A673 (cell line): ENCODE measurements at regions not wholly inside any gene's neighbourhood (a gene's known extent, or its start where the extent isn't known, plus 50 kb on each side); places are given as distances from the start of the nearest gene placed in this dataset.

ENCODE experiments used
- BruUV-seq: library from RNA; stranded (reverse); fragments of 400-500 nt; replicated peaks from 2 replicates; lab custom pipeline; 2021; lab: Mats Ljungman, UMichigan
- CTCF ChIA-PET: fragments of 300-600 bp; sonication (Branson Sonifier 250); formaldehyde crosslinking; loops from one replicate; lab custom pipeline; 2022; ENCODE audit warnings: antibody characterized with exemption; lab: Charles Lee
- POLR2A ChIA-PET: fragments of 300-600 bp; sonication (Branson Sonifier 250); formaldehyde crosslinking; loops from one replicate; lab custom pipeline; 2022; ENCODE audit warnings: antibody characterized with exemption; ENCODE audit not compliant: low non-redundant PET; lab: Charles Lee
- DNase-seq: peaks from one replicate; pipeline ENCODE4 v3.0.0-alpha.2; 2015; ENCODE audit warnings: low spot score
- H3K27ac ChIP-seq: fragments of 200-600 bp; sonication (generic); 2 replicates; pipeline ENCODE4 v1.5.1; 2016; ENCODE audit warnings: mixed run types, low read depth, mild to moderate bottlenecking, mixed read lengths, antibody characterized with exemption, low read length; ENCODE audit not compliant: poor library complexity, severe bottlenecking
- H3K27me3 ChIP-seq: fragments of 200-600 bp; sonication (generic); replicated peaks from 2 replicates; pipeline ENCODE4 v1.6.1; 2017; ENCODE audit warnings: mixed run types, low read depth, mild to moderate bottlenecking, mixed read lengths, antibody characterized with exemption, low read length; ENCODE audit not compliant: insufficient read depth, poor library complexity
- H3K36me3 ChIP-seq: fragments of 200-600 bp; sonication (generic); 2 replicates; pipeline ENCODE4 v1.6.1; 2016; ENCODE audit warnings: mixed run types, mild to moderate bottlenecking, mixed read lengths, antibody characterized with exemption, low read length; ENCODE audit not compliant: insufficient read depth, poor library complexity, severe bottlenecking
- H3K4me1 ChIP-seq: fragments of 200-600 bp; sonication (generic); 2 replicates; pipeline ENCODE4 v1.6.1; 2017; ENCODE audit warnings: mixed run types, mild to moderate bottlenecking, mixed read lengths, antibody characterized with exemption, low read length; ENCODE audit not compliant: insufficient read depth, poor library complexity, severe bottlenecking
- H3K4me3 ChIP-seq: fragments of 200-600 bp; sonication (generic); 2 replicates; pipeline ENCODE4 v1.5.1; 2016; ENCODE audit warnings: low read depth, mixed run types, mild to moderate bottlenecking, mixed read lengths, low read length; ENCODE audit not compliant: poor library complexity, severe bottlenecking
- H3K9me3 ChIP-seq: fragments of 200-600 bp; sonication (generic); 2 replicates; pipeline ENCODE4 v1.6.1; 2016; ENCODE audit warnings: mixed run types, low read depth, mild to moderate bottlenecking, mixed read lengths, antibody characterized with exemption, low read length; ENCODE audit not compliant: poor library complexity, severe bottlenecking
- EZH2 ChIP-seq: fragments of 200-600 bp; sonication (generic); IDR thresholded peaks from 2 replicates; pipeline ENCODE4 v1.6.1; 2017; ENCODE audit warnings: borderline replicate concordance, low read depth, mild to moderate bottlenecking, mixed read lengths, antibody characterized with exemption, low read length; ENCODE audit not compliant: poor library complexity, severe bottlenecking
- intact Hi-C: fragments of 100-400 bp; cut with micrococcal nuclease; formaldehyde crosslinking; loops from one replicate; pipeline ENCODE4 v1.10.0; 2022; ENCODE audit not compliant: unreplicated experiment
- TF ChIP-seq, protein P1 (sequence below): fragments of 300-800, 200-600 bp; sonication (generic); conservative IDR thresholded peaks from 2 replicates; pipeline ENCODE4 v1.5.1; 2017; ENCODE audit warnings: low read depth, mild to moderate bottlenecking, antibody characterized with exemption, low read length, moderate library complexity, mixed read lengths

DNA sequence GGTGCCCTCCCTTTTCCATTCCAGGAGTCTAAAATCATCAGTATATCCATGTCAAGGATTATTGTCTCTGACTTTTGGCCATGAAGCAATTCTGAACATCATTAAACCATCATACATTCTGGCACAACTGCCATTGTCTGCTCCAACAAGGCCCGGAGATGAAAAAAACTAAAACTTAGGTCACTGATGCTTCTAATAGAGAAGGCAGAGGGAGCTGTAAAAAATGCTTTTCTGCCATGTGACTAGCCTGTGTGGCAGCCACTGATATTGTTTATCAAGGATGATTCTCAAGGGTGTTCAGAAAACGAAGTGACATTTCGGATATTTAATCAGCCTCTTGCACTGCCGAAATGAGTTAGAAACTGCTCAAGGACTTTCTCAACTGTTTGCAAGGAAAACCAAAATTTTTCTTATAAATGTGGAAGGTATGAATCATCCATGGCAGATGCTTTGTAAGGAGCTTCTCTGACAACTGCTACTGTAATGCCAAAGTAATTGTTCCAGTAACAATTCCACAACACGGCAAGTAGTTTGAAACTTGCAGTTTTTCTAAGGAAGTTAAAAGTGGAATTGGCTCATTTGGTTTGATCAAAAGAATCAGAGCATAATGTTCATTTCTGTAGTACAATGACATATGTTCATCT, 1076.5 kb upstream of the FLRT2 start:
- Histone ChIP-seq H3K27ac (no peak overlapping the region), H3K4me3 (no peak overlapping the region), H3K27me3 (no peaks in the 10 kb centered on the region), H3K36me3 (no peaks in the 10 kb centered on the region), H3K9me3 (no peaks in the 10 kb centered on the region), H3K4me1 (no peaks in the 10 kb centered on the region)
- BruUV-seq = no TSS peak
- TF ChIP-seq, protein P1, sequence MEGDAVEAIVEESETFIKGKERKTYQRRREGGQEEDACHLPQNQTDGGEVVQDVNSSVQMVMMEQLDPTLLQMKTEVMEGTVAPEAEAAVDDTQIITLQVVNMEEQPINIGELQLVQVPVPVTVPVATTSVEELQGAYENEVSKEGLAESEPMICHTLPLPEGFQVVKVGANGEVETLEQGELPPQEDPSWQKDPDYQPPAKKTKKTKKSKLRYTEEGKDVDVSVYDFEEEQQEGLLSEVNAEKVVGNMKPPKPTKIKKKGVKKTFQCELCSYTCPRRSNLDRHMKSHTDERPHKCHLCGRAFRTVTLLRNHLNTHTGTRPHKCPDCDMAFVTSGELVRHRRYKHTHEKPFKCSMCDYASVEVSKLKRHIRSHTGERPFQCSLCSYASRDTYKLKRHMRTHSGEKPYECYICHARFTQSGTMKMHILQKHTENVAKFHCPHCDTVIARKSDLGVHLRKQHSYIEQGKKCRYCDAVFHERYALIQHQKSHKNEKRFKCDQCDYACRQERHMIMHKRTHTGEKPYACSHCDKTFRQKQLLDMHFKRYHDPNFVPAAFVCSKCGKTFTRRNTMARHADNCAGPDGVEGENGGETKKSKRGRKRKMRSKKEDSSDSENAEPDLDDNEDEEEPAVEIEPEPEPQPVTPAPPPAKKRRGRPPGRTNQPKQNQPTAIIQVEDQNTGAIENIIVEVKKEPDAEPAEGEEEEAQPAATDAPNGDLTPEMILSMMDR = no peak
- TF ChIP-seq EZH2 = no peak
- CTCF ChIA-PET = no interaction called here
- DNase-seq = no peak
- POLR2A ChIA-PET = no interaction called here
- intact Hi-C loops = no loop called here

DNA sequence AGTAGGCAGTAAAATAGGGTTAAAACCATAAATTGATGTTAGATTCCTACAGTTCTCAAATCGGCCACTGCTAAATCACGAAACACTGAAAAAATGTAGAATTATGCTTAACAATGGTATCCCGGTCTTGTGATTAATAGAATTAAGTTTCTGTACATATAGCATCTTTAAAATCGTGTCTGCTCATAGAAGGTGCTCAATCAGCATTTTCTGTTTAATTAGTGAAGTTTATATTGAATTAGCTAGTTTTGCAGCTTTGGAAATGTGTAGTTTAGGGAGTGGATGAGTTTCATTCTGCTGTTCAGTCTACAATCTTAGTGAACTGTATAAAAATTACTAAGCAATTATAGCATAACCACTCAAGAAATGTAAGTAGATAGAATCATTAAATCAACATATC, 1075.8 kb upstream of the FLRT2 start:
- H3K4me1 ChIP-seq = no peaks in the 10 kb centered on the region
- H3K4me3 ChIP-seq = no peak overlapping the region
- H3K9me3 ChIP-seq = no peaks in the 10 kb centered on the region
- intact Hi-C loops = no loop called here
- no peak for DNase-seq
- BruUV-seq = no TSS peak
- no peak for TF ChIP-seq EZH2
- TF ChIP-seq, protein P1 = no peak
- ChIA-PET CTCF (no interaction called here), POLR2A (no interaction called here)
- H3K36me3 ChIP-seq = no peaks in the 10 kb centered on the region
- no peaks in the 10 kb centered on the region for H3K27me3 ChIP-seq
- H3K27ac ChIP-seq = no peak overlapping the region

DNA sequence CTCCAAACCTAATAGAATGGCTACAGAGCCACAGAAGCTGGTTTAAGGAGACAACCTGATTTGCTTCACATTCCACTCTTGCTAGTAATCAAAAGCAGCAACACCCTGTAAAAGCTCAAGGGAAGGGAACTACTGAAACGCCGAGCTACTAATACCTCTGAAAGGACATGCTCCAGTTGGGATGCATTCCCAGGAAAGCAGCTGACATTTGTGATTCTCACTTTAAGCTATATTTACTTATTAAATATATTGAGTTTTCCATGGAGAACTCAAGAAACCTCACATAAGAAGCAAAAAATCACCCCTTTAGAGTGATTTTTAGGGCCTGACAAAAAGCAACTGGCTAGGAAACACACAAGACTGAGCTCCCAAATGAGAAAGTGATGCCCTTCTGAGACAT, 1073.0 kb upstream of the FLRT2 start:
- DNase-seq = no peak
- intact Hi-C loops = no loop called here
- ChIA-PET POLR2A (interaction anchor here (0.5 kb wide), 1 partner anchor 25 kb away, joined by 3 read pairs; no protein-coding TSS in a partner anchor), CTCF (no interaction called here)
- Histone ChIP-seq H3K4me1 (no peaks in the 10 kb centered on the region), H3K9me3 (no peaks in the 10 kb centered on the region), H3K4me3 (no peak overlapping the region), H3K36me3 (no peaks in the 10 kb centered on the region), H3K27me3 (no peaks in the 10 kb centered on the region), H3K27ac (no peak overlapping the region)
- TF ChIP-seq, protein P1 = no peak
- no peak for TF ChIP-seq EZH2
- no TSS peak for BruUV-seq
